Thyroid gland (tissue), 4 donors: ENCODE measurements at regions not wholly inside any gene's neighbourhood (a gene's known extent, or its start where the extent isn't known, plus 50 kb on each side); places are given as distances from the start of the nearest gene placed in this dataset.

Experiments used
- DNase-seq, 2 donors: peaks; one replicate each; pipeline ENCODE4 v3.0.0-alpha.2; 2019
- H3K27ac ChIP-seq, 3 donors: fragments of 200-600 bp; sonication (generic); 1 replicate in 2 of 3; 2 replicates in 1 of 3; pipeline ENCODE4 v1.5.1; 2016 to 2019; ENCODE audit warnings: mild to moderate bottlenecking in 1 of 3, moderate library complexity in 1 of 3
- H3K27me3 ChIP-seq: fragments of 200-600 bp; sonication (generic); one replicate; pipeline ENCODE4 v1.5.1; 2019
- H3K36me3 ChIP-seq, 2 donors: fragments of 200-600 bp; sonication (generic); one replicate each; pipeline ENCODE4 v1.5.1; 2016 to 2019
- H3K4me1 ChIP-seq, 2 donors: fragments of 200-600 bp; sonication (generic); one replicate each; pipeline ENCODE4 v1.5.1; 2017 to 2019
- H3K4me3 ChIP-seq, 3 donors: fragments of 200-600 bp; sonication (generic); replicated peaks in 1 of 3; 1 replicate in 2 of 3; 2 replicates in 1 of 3; pipeline ENCODE4 v1.5.1; 2016; ENCODE audit warnings: mild to moderate bottlenecking in 1 of 3
- H3K9me3 ChIP-seq: fragments of 200-600 bp; sonication (generic); one replicate; pipeline ENCODE4 v1.5.1; 2017
- POLR2A ChIP-seq, 2 donors: fragments of 450-650 bp; IDR thresholded peaks; one replicate each; pipeline ENCODE4 v1.6.1; 2017; ENCODE audit warnings: antibody characterized with exemption in 2 of 2, mild to moderate bottlenecking in 2 of 2, moderate library complexity in 1 of 2
- WGBS, 2 donors: methylation state at CpG; one replicate each; pipeline ENCODE4 v1.1.5; 2017; 5-methylcytosine and 5-hydroxymethylcytosine counted together
- intact Hi-C: fragments of 100-400 bp; cut with DNase I; formaldehyde crosslinking; loops from one replicate; pipeline ENCODE4 v1.15.1; 2023
- TF ChIP-seq, protein P1 (sequence below), 6 experiments: fragments of 200-600 bp in 3 of 6; fragments of 450-650 bp in 3 of 6; sonication (generic) in 3 of 6; IDR thresholded peaks; one replicate each; pipeline ENCODE4 v1.5.1; 2016 to 2019; ENCODE audit warnings: antibody characterized with exemption in 6 of 6, mild to moderate bottlenecking in 2 of 6, inconsistent platforms in 1 of 6, moderate library complexity in 1 of 6

DNA sequence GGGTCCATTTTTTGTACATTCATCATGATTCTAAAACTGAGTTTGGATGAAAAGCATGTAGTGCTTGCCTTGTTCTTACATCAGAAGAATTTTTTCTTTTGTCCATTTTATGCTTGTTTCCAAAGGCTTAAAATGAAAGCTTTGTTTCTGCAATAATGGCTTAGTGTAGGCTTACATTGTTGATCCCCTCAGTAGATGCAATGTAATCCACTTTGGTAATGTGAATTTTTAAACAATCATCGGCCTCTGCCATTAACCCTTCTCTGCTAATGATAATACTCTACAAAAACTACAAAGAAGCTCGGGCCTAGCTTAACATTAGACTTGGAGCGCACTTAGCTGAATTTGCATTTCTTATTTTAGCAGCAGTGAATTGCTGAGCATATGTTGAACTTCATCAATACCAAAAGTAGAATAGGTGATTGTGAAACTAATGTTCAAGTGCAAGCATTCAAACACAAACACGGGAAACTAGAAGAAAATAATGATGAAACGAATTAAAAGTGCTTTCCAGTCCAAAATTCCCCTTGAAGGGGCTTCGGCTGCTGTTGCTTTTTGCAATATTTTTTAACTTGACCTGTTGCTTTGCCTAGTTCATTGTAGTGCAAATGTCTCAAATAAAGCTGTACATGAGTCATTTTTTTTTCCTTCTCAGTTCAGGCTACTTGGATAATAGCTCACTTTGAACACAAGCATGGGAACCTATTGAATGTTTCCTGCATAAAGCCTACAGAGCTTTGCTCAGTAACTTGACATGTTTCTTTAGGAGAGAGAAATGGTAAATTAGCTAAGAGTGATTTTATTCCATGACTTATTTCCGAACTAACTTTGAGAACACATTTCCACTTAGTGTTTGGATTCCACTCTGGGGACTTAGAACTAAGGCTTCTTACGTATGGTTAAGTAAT lies 66.5 kb downstream of the SLIT2 start:
- H3K4me3 ChIP-seq: no peak overlapping the region
- intact Hi-C loops: no loop called here

DNA sequence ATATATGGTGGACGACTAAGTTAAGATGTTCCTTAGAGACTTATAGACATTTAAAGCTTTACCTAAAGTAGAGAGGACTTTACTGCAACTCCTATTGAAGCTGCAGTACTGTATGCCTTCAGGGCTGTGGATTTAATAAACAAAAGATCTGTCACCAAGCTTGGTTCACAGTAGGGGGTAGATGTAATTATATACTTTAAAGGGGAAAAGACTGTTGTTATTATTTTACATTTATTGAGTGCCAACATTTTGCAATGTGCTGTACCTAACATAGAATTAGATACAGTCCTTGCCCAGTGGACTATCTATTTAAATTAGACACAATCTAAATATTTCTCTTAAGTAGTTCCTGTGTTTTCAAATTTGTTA lies 67.2 kb downstream of the SLIT2 start:
- intact Hi-C loops: no loop called here
- Histone ChIP-seq H3K4me1 (peaks cover 0 to 3% of the 10 kb centered on the region in 2 donors), H3K4me3 (no peak overlapping the region), H3K27me3 (no peaks in the 10 kb centered on the region), H3K36me3 (no peaks in the 10 kb centered on the region), H3K27ac (no peak overlapping the region), H3K9me3 (no peaks in the 10 kb centered on the region)
- WGBS, 2 donors: 68 to 83% methylated on average over 1 of the region's 1 CpG
- TF ChIP-seq, protein P1, sequence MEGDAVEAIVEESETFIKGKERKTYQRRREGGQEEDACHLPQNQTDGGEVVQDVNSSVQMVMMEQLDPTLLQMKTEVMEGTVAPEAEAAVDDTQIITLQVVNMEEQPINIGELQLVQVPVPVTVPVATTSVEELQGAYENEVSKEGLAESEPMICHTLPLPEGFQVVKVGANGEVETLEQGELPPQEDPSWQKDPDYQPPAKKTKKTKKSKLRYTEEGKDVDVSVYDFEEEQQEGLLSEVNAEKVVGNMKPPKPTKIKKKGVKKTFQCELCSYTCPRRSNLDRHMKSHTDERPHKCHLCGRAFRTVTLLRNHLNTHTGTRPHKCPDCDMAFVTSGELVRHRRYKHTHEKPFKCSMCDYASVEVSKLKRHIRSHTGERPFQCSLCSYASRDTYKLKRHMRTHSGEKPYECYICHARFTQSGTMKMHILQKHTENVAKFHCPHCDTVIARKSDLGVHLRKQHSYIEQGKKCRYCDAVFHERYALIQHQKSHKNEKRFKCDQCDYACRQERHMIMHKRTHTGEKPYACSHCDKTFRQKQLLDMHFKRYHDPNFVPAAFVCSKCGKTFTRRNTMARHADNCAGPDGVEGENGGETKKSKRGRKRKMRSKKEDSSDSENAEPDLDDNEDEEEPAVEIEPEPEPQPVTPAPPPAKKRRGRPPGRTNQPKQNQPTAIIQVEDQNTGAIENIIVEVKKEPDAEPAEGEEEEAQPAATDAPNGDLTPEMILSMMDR (IDR thresholded peaks at IDR 0.05): no peak
- no peak for TF ChIP-seq POLR2A (IDR thresholded peaks at IDR 0.05)
- DNase-seq: no peak

More for the DNA sequence above, 66.5 kb downstream of the SLIT2 start:
- no peak for TF ChIP-seq POLR2A (IDR thresholded peaks at IDR 0.05)
- TF ChIP-seq, protein P1 (IDR thresholded peaks at IDR 0.05): no peak
- Histone ChIP-seq H3K27ac (no peak overlapping the region), H3K4me1 (peaks cover 0 to 3% of the 10 kb centered on the region in 2 donors), H3K27me3 (no peaks in the 10 kb centered on the region), H3K36me3 (no peaks in the 10 kb centered on the region), H3K9me3 (no peaks in the 10 kb centered on the region)
- no peak for DNase-seq
- 78 to 87% methylated on average over 8 of the region's 8 CpGs for WGBS, 2 donors

DNA sequence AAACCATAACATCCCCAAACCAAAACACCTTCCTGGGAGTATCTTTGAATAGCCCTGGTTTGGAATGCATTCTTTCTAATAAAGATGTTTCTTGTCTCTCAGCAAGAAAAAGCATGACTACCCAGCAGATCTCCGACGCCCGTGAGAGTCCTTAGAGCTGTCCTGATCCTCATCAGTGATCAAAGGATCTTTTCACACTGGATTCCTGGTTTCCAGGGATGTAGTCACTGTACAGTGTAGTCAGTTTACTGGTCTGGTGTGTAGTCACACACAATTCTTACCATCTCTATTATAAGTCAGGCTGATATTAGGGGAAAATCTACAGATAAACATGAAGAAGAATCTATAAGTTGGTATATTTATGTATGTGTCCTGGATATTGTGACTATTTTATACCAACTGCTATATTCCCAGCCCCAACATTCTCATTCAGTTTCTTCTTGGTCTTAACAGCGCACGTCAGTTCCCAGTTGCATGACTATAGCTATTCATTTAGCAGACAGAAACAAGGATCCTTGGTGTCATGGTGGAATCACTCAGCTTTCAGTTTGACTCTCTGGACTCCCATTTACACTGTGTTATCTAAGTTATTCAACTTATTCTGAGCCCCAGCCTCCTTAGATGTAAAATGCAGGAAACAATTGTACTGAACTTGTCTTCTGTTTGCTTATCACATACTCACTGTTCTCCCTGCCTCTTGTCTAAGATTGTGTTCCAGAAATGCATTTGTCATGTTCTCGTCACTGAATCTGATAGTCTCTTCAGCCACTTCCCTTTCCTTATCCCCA lies 68.3 kb downstream of the SLIT2 start:
- H3K4me1 ChIP-seq: peaks cover 0 to 3% of the 10 kb centered on the region in 2 donors
- no peak overlapping the region for H3K4me3 ChIP-seq
- no peaks in the 10 kb centered on the region for H3K36me3 ChIP-seq
- no peak for TF ChIP-seq POLR2A (IDR thresholded peaks at IDR 0.05)
- TF ChIP-seq, protein P1 (IDR thresholded peaks at IDR 0.05): no peak
- H3K27ac ChIP-seq: no peak overlapping the region
- intact Hi-C loops: no loop called here
- WGBS, 2 donors: 80 to 82% methylated on average over 6 of the region's 6 CpGs
- DNase-seq: no peak
- H3K9me3 ChIP-seq: no peaks in the 10 kb centered on the region
- no peaks in the 10 kb centered on the region for H3K27me3 ChIP-seq

DNA sequence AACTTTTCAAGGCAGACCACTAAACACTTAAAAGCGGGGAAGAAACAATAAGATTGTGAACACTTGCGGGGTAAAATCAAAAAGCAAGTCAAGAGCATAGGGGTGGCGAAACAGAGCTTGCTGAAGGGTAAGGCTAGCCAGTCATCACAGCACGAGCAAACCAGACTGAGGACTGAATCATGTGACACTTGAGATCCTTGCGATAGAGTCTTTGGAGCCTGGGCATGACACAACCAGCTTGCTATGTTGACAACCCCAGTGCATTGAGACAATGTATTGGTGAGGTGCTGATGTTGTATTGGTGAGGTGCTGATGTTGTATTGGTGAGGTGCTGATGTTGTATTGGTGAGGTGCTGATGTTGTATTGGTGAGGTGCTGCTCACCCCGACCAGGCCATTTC lies 72.3 kb downstream of the SLIT2 start:
- Histone ChIP-seq H3K27me3 (no peaks in the 10 kb centered on the region), H3K4me1 (peaks cover 0 to 3% of the 10 kb centered on the region in 2 donors), H3K36me3 (no peaks in the 10 kb centered on the region), H3K9me3 (no peaks in the 10 kb centered on the region), H3K27ac (no peak overlapping the region), H3K4me3 (no peak overlapping the region)
- WGBS, 2 donors: 88 to 95% methylated on average over 6 of the region's 6 CpGs
- DNase-seq: no peak
- TF ChIP-seq, protein P1 (IDR thresholded peaks at IDR 0.05): no peak
- no peak for TF ChIP-seq POLR2A (IDR thresholded peaks at IDR 0.05)
- intact Hi-C loops: no loop called here

DNA sequence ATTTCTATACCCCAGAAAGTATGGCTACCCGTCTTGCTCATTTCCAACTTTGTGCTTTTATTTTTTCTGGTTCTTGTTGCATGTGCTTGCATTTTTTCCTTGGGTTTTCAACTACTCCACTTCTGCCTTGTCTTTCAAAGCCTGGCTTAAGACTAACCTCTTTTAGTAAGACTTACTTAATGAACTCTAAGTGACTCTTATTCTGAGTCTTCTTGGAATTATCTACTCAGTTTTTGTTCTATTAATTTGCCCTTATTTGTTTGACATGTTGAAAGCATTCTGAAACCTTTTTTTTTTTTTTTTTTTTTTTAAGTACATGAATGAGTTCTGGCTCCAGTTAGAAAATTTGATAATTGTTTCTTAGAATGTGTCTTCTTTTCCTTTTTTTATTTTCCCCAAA lies 74.8 kb downstream of the SLIT2 start:
- TF ChIP-seq POLR2A (IDR thresholded peaks at IDR 0.05): no peak
- TF ChIP-seq, protein P1 (IDR thresholded peaks at IDR 0.05): no peak
- H3K4me1 ChIP-seq: no peaks in the 10 kb centered on the region
- WGBS, 2 donors: 85 to 88% methylated on average over 1 of the region's 1 CpG
- no peaks in the 10 kb centered on the region for H3K27me3 ChIP-seq
- DNase-seq: no peak
- no peaks in the 10 kb centered on the region for H3K36me3 ChIP-seq
- H3K4me3 ChIP-seq: no peak overlapping the region
- H3K27ac ChIP-seq: no peak overlapping the region
- H3K9me3 ChIP-seq: no peaks in the 10 kb centered on the region
- intact Hi-C loops: no loop called here
